Endothelial cell of umbilical vein (primary cell): ENCODE measurements at regions not wholly inside any gene's neighbourhood (a gene's known extent, or its start where the extent isn't known, plus 50 kb on each side); places are given as distances from the start of the nearest gene placed in this dataset.

Source experiments
- BruUV-seq: library from RNA; stranded (reverse); fragments of 400-500 nt; replicated peaks from 2 replicates; lab custom pipeline; 2021; lab: Mats Ljungman, UMichigan
- CTCF ChIA-PET: fragments of 300-600, 350-600 bp; sonication (Branson Sonifier 250); formaldehyde crosslinking; loops from one replicate; lab custom pipeline; 2021; ENCODE audit warnings: antibody characterized with exemption, inconsistent platforms; lab: Charles Lee
- POLR2A ChIA-PET: fragments of 300-600, 350-600 bp; sonication (Branson Sonifier 250); formaldehyde crosslinking; loops from one replicate; lab custom pipeline; 2021; ENCODE audit warnings: antibody characterized with exemption, inconsistent platforms; lab: Charles Lee
- DNase-seq: peaks from one replicate; pipeline ENCODE4 v3.0.0-alpha.2; 2011; ENCODE audit warnings: low read depth, low spot score
- FAIRE-seq: peaks from 2 replicates; lab custom pipeline; 2011; peaks lifted over from hg19 to GRCh38; lab: Jason Lieb, UNC
- H2AFZ ChIP-seq: 2 replicates; pipeline ENCODE4 v1.6.0; 2012; ENCODE audit warnings: low read depth, low read length, control low read depth, inconsistent platforms
- H3K27ac ChIP-seq: 2 replicates; pipeline ENCODE4 v1.5.1; 2011; ENCODE audit warnings: low read depth, mild to moderate bottlenecking, control low read depth, low read length, moderate library complexity; ENCODE audit not compliant: insufficient read depth
- H3K27me3 ChIP-seq, 2 experiments: 2 replicates each; pipeline versions ENCODE4 v1.6.0 to v1.6.1; 2011; ENCODE audit warnings: low read length in 2 of 2, mixed read lengths in 1 of 2; ENCODE audit not compliant: control insufficient read depth in 2 of 2, insufficient read depth in 2 of 2
- H3K36me3 ChIP-seq, 2 experiments: 2 replicates in 1 of 2; 3 replicates in 1 of 2; pipeline ENCODE4 v1.5.1; 2011; ENCODE audit warnings: low read length in 2 of 2, mild to moderate bottlenecking in 1 of 2, moderate library complexity in 1 of 2; ENCODE audit not compliant: control insufficient read depth in 2 of 2, insufficient read depth in 2 of 2; ENCODE audit errors: extremely low read depth in 1 of 2
- H3K4me1 ChIP-seq: 3 replicates; pipeline ENCODE4 v1.5.1; 2011; ENCODE audit warnings: mild to moderate bottlenecking, low read length; ENCODE audit not compliant: control insufficient read depth, insufficient read depth; ENCODE audit errors: extremely low read depth
- H3K4me2 ChIP-seq: 2 replicates; pipeline ENCODE4 v1.6.1; 2011; ENCODE audit warnings: low read length, control low read depth, mixed read lengths; ENCODE audit not compliant: insufficient read depth
- H3K4me3 ChIP-seq, 3 experiments: fragments of 200-600 bp in 1 of 3; sonication (generic), shearing (Covaris generic) in 1 of 3; replicated peaks in 1 of 3; 2 replicates each; pipeline ENCODE4 v1.5.1; 2011 to 2016; ENCODE audit warnings: control low read depth in 3 of 3, low read length in 3 of 3, mild to moderate bottlenecking in 2 of 3, inconsistent platforms in 1 of 3, low read depth in 1 of 3, moderate library complexity in 1 of 3; ENCODE audit not compliant: insufficient read depth in 1 of 3
- H3K79me2 ChIP-seq: 2 replicates; pipeline ENCODE4 v1.6.0; 2012; ENCODE audit warnings: low read length, inconsistent platforms; ENCODE audit not compliant: control insufficient read depth, insufficient read depth
- H3K9ac ChIP-seq: replicated peaks from 2 replicates; pipeline ENCODE3; 2011; ENCODE audit warnings: low read length, control low read depth; ENCODE audit not compliant: insufficient read depth; ENCODE audit errors: extremely low read depth
- H3K9me1 ChIP-seq: replicated peaks from 3 replicates; pipeline ENCODE4 v1.6.0; 2011; ENCODE audit warnings: mild to moderate bottlenecking, low read length; ENCODE audit not compliant: control insufficient read depth, insufficient read depth; ENCODE audit errors: extremely low read depth
- H3K9me3 ChIP-seq: replicated peaks from 2 replicates; pipeline ENCODE4 v1.5.1; 2012; ENCODE audit warnings: low read length, inconsistent platforms; ENCODE audit not compliant: control insufficient read depth, insufficient read depth
- H4K20me1 ChIP-seq: replicated peaks from 2 replicates; pipeline ENCODE3; 2011; ENCODE audit warnings: mild to moderate bottlenecking, low read length; ENCODE audit not compliant: control insufficient read depth, insufficient read depth; ENCODE audit errors: extremely low read depth
- CTCF ChIP-seq, 2 donors: IDR thresholded peaks; 1 replicate in 1 of 2; 2 replicates in 1 of 2; pipeline ENCODE4 v1.5.1; 2011; ENCODE audit warnings: low read length in 2 of 2, mild to moderate bottlenecking in 2 of 2, moderate library complexity in 2 of 2, control low read depth in 1 of 2, inconsistent platforms in 1 of 2, low read depth in 1 of 2; ENCODE audit not compliant: insufficient read depth in 1 of 2; ENCODE audit errors: extremely low read depth in 1 of 2
- EZH2 ChIP-seq: IDR thresholded peaks from 2 replicates; pipeline ENCODE4 v1.6.1; 2012; ENCODE audit warnings: borderline replicate concordance, low read depth, mild to moderate bottlenecking, moderate library complexity, low read length, inconsistent platforms; ENCODE audit not compliant: severe bottlenecking
- FOS ChIP-seq: IDR thresholded peaks from 2 replicates; pipeline ENCODE4 v1.6.1; 2011; ENCODE audit warnings: mild to moderate bottlenecking, low read length, moderate library complexity, borderline replicate concordance; ENCODE audit not compliant: insufficient read depth
- GATA2 ChIP-seq: IDR thresholded peaks from 2 replicates; pipeline ENCODE4 v1.7.0; 2011; ENCODE audit warnings: low read depth, mild to moderate bottlenecking, moderate library complexity, mixed read lengths, low read length; ENCODE audit not compliant: insufficient read length, insufficient read depth
- JUN ChIP-seq: IDR thresholded peaks from 2 replicates; pipeline ENCODE4 v1.6.1; 2011; ENCODE audit warnings: borderline replicate concordance, low read depth; ENCODE audit not compliant: insufficient read length, insufficient read depth
- MAX ChIP-seq: IDR thresholded peaks from 2 replicates; pipeline ENCODE4 v1.6.1; 2011; ENCODE audit not compliant: insufficient read depth, insufficient read length
- MYC ChIP-seq: IDR thresholded peaks from one replicate; pipeline ENCODE4 v1.6.1; 2011; ENCODE audit warnings: mild to moderate bottlenecking, low read depth, low read length
- POLR2A ChIP-seq: IDR thresholded peaks from 2 replicates; pipeline ENCODE4 v1.6.1; 2012; ENCODE audit warnings: low read depth, mild to moderate bottlenecking, control low read depth, low read length
- POLR2AphosphoS5 ChIP-seq: IDR thresholded peaks from 2 replicates; pipeline ENCODE4 v1.6.1; 2012; ENCODE audit warnings: low read depth, mild to moderate bottlenecking, control low read depth, low read length, moderate library complexity; ENCODE audit not compliant: insufficient read depth
- dilution Hi-C: fragments of 300-500 bp; cut with MboI; formaldehyde crosslinking; loops from one replicate; pipeline ENCODE4 v1.15.0; 2019; ENCODE audit warnings: low sequenced_read_pairs; ENCODE audit not compliant: extremely low pct_ligation_motif_present
- intact Hi-C: fragments of 100-400 bp; cut with micrococcal nuclease; formaldehyde crosslinking; loops from one replicate; pipeline ENCODE4 v1.10.0; 2022

GRCh38 chr15:72995849-72996248 is 56.4 kb upstream of the NEO1 start:
- BruUV-seq, result no TSS peak
- no peak overlapping the region for H3K4me2 ChIP-seq
- H3K4me3 ChIP-seq, result no peak overlapping the region
- H3K36me3 ChIP-seq, result no peaks in the 10 kb centered on the region
- H2AFZ ChIP-seq, result no peak overlapping the region
- H3K27me3 ChIP-seq, result peaks cover 4 to 5% of the 10 kb centered on the region in 2 experiments
- no peaks in the 10 kb centered on the region for H3K4me1 ChIP-seq
- intact Hi-C loops (no loop called here), dilution Hi-C loops (no loop called here)
- TF ChIP-seq POLR2A (no peak), EZH2 (no peak), FOS (no peak), GATA2 (no peak), CTCF (IDR thresholded peaks at IDR 0.05; ENCODE audit: extremely low read depth in 1 of 2, insufficient read depth in 1 of 2, low read depth in 1 of 2, low read length in 2 of 2) (no peak), JUN (no peak), MAX (no peak), MYC (no peak), POLR2AphosphoS5 (no peak)
- ChIA-PET POLR2A (no interaction called here), CTCF (no interaction called here)
- no peaks in the 10 kb centered on the region for H3K9me1 ChIP-seq
- H3K79me2 ChIP-seq, result no peaks in the 10 kb centered on the region
- no peaks in the 10 kb centered on the region for H3K9me3 ChIP-seq
- FAIRE-seq (no peak), DNase-seq (no peak)
- no peak overlapping the region for H3K9ac ChIP-seq
- H3K27ac ChIP-seq, result no peak overlapping the region
- no peaks in the 10 kb centered on the region for H4K20me1 ChIP-seq
